T follicular helper cell (primary cell): ENCODE measurements at regions not wholly inside any gene's neighbourhood (a gene's known extent, or its start where the extent isn't known, plus 50 kb on each side); places are given as distances from the start of the nearest gene placed in this dataset.

Source experiments
- DNase-seq: peaks from one replicate; pipeline ENCODE4 v3.0.0-alpha.2; 2020; ENCODE audit warnings: low read depth

- no peak for DNase-seq
Observed at GRCh38 chr1:5812295-5812694, 179.9 kb downstream of the NPHP4 start.

DNA sequence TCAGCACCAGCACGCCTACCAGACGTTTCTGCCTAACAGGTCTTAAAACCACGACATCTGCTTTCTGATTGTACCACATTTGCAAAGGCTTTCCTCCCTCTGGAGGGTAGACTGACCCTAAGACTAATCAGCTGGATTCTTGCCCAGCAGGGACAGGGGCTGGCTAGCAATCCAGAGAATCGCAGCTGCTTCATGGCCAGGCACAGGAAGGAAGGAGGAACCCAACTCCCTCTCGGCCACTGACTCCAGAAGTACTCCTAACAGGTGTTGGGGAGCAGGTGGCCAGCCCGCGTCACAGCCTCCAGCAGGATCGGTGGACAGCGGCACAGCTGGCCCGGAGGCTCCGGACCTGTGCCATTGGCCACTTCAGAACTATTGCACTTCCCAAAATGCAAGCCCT, 180.8 kb downstream of the NPHP4 start:
- DNase-seq, result no peak

GRCh38 chr1:5810553-5811270, 181.5 kb downstream of the NPHP4 start:
- no peak for DNase-seq

DNA sequence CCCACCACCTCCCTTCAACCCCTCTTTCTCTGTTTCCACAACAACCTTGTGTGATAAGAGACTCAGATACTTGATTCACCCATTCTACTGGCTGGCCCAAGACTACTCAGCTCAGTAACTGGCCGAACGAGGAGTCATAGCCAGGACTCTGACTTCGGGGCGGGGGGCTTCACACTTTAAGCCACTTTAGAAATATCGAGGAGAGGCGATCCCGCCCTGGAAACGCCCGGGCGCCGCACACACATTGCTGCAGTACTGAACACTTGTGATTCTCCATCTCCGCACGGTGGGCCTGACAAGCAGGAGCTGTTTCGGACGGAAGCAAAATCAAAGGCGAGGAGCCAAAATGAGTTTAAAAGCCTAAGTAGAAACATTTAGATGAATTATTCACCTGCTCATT, 182.1 kb downstream of the NPHP4 start:
- no peak for DNase-seq

- no peak for DNase-seq
Observed at GRCh38 chr1:5809207-5809788, 182.9 kb downstream of the NPHP4 start.

- DNase-seq, result no peak
Observed at GRCh38 chr1:5803851-5804250, 188.4 kb downstream of the NPHP4 start.

DNA sequence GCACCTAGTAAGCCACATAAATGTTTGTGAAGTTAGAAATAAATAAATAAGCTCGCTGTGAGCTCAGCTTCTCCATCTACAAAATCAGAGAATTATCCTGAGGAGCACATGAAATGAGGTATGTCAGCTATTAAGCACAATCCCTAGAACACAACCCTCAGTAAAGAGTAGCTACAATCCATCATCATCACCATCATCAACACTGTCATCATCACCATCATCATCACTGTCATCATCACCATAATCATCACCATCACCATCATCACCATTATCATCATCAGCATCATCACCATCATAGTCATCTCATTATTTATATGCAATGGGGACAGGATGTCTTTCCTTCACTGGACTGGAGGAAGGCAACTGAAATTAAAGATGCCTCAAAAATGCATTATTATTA, 189.6 kb downstream of the NPHP4 start:
- no peak for DNase-seq

DNA sequence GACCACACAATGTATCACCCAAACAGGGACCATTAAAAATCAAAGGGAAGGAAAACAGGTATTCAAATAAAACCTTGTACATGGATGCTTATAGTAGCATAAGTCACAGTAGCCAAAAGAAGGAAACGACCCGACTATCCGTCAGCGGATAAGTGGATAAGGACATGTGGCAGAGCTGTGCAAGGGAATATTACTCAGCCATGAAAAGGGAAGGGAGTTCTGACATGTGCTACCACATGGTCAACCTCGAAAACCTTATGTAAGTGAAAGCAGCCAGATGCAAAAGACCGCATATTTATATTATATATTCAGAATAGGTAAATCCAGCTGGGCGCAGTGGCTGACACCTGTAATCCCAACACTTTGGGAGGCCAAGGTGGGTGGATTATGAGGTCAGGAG, 193.3 kb downstream of the NPHP4 start:
- no peak for DNase-seq

DNA sequence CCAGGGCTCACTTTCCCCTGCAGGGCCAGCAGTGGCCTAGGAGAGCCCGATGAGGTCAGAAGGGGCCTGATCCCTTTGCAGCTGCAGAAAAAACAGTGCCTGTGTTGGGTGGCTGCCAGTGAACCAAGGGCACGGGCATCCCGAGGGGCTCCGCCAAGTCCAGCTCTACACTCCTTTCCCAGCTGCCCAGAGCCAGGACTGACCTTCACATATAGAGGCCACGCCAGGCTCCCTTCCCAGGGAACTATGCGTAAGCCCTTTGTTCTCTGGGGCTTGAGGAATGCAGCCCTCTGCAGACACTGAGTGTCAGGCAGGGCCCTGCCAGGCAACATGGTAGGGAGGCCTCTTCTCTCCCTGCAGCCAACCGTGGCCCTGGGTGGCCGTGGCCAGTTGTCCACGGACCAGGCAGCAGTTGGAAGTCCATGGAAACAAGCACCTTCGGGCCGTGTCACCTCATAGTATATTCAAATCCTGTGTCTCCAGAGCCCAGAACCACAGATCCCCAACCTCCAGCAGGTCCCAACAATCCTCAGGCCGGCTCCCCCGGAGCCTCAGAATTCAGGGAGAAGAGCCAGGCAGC, 194.0 kb downstream of the NPHP4 start:
- DNase-seq, result no peak

DNA sequence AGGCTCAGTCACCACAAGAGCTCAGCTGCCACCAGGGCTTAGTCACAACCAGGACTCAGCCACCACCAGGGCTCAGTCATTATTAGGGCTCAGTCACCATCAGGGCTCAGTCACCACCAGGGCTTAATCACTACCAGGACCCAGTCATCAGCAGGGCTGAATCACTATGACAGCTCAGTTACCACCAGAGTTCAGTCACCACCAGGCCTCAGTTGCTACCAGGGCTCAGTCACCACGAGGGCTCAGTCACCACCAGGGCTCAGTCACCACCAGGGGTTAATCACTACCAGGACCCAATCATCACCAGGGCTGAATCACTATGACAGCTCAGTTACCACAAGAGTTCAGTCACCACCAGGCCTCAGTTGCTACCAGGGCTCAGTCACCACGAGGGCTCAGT, 196.2 kb downstream of the NPHP4 start:
- DNase-seq, result no peak

DNA sequence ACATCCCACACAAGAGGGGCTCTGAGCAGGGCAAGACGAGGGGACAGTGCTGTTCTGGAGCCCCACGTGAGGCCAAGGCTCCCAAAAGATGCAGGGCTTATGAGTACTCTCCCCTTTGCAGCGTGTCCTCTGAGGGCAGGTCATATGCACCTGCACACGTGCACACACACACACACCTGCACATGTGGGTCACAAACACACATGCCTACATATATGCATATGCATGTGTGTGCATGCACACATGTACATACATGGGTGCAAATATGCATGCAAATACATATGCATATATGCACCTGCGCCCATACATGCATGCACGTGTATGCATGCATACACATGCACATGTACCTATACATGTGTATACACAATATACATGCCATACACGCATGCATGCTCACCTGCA, 197.9 kb downstream of the NPHP4 start:
- DNase-seq, result no peak

GRCh38 chr1:5793516-5793915, 198.7 kb downstream of the NPHP4 start:
- no peak for DNase-seq

- no peak for DNase-seq
Observed at GRCh38 chr1:5781079-5781478, 211.1 kb downstream of the NPHP4 start.

DNA sequence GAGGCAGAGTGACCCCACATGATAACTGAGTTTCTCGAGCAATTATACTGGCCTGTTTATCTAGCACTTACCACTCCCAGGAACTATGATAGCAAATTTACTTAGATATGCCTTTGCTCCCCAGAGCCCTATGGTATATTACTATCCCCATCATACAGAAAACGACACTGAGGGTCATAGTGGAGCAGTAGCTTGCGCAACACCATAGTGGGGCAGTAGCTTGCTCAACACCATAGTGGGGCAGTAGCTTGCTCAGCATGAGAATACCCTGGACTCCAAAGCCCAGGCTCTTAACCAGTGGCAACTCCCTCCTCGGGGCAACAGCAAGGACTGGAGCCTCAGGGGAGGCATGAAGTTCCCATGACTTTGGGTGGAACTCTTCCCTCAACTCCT, 211.9 kb downstream of the NPHP4 start:
- no peak for DNase-seq

- DNase-seq, result no peak
Observed at GRCh38 chr1:5779608-5780323, 212.5 kb downstream of the NPHP4 start.

- DNase-seq, result no peak
Observed at GRCh38 chr1:5776035-5776550, 216.1 kb downstream of the NPHP4 start.

GRCh38 chr1:5774019-5774418, 218.2 kb downstream of the NPHP4 start:
- DNase-seq, result no peak

DNA sequence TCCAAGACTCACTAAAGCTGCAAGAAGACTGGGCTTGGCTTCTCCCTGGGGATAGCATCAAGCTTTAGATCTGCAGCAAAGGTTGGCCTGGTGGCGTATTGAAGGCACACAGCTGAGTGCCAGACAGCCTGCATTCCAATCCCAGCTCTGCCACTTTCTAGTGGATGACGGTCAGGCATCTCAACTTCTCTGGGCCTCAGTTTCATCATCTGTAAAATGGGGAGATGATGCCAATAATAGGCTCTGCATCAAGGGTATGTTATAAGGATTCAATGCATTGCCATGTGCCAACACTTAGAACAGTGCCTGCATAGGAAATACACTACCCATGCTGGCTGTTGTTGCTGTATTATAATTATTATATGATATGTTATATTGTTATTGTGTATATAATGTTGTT, 220.4 kb downstream of the NPHP4 start:
- no peak for DNase-seq

GRCh38 chr1:5770981-5771765, 221.1 kb downstream of the NPHP4 start:
- no peak for DNase-seq

DNA sequence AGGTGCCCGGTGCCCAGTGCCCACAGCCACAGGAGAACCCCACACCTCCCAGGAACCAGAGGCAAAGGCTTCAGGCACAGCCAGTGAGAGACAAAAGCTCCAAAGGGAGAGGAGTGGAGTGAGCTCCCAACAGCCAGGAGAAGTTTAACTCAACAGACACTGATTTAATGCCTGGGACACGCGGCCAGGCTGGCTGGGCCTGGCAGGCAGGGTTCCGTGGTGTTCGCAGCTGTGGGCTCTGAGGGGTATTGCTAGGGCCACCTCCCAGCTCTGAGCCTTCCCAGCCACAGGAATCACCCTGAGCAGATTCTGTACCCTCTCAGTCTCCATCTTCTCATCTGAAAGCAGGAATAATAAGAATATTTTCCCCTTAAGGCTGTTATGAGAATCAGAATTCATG, 222.5 kb downstream of the NPHP4 start:
- DNase-seq, result no peak

DNA sequence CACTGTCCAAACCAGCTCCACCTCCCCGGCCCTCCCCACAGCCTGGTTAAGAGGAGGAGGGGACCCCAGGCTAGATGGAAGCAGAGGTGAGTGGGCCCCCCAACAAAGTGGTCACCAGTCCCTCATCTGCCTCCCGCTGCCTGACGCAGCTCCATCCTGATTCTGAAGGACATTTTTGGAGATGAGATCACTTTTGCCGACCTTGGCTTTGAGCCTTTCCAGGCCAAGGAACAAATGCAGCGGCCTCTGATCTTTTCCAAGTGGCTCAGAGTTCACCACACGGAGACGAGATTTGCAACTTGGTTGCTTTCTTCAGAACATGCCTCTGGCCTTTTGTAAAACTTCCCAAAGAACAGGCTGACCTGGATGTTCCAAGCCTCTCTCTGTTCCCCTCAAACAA, 223.1 kb downstream of the NPHP4 start:
- DNase-seq, result no peak

- DNase-seq, result no peak
Observed at GRCh38 chr1:5768014-5768413, 224.2 kb downstream of the NPHP4 start.
